Epithelial cell of esophagus (primary cell): ENCODE measurements at regions not wholly inside any gene's neighbourhood (a gene's known extent, or its start where the extent isn't known, plus 50 kb on each side); places are given as distances from the start of the nearest gene placed in this dataset.
"Not testable (repeated sequence)": the region's sequence is repeated elsewhere in the genome, so short reads cannot be mapped to it uniquely, and the experiment has no call there.

ENCODE experiments used
- DNase-seq: peaks from one replicate; pipeline ENCODE4 v3.0.0; 2010; ENCODE audit warnings: low read depth
- H3K4me3 ChIP-seq: 2 replicates; pipeline ENCODE4 v1.5.1; 2011; ENCODE audit warnings: mild to moderate bottlenecking, low read length, control low read depth
- TF ChIP-seq, protein P1 (sequence below): IDR thresholded peaks from 2 replicates; pipeline ENCODE4 v1.5.1; 2011; ENCODE audit warnings: low read depth, mild to moderate bottlenecking, low read length, control low read depth, inconsistent platforms; ENCODE audit not compliant: insufficient read depth; ENCODE audit errors: missing control alignments

GRCh38 chr7:69237541-69237940 lies 360.7 kb upstream of the AUTS2 start:
- H3K4me3 ChIP-seq, result no peak overlapping the region
- no peak for DNase-seq
- TF ChIP-seq, protein P1, sequence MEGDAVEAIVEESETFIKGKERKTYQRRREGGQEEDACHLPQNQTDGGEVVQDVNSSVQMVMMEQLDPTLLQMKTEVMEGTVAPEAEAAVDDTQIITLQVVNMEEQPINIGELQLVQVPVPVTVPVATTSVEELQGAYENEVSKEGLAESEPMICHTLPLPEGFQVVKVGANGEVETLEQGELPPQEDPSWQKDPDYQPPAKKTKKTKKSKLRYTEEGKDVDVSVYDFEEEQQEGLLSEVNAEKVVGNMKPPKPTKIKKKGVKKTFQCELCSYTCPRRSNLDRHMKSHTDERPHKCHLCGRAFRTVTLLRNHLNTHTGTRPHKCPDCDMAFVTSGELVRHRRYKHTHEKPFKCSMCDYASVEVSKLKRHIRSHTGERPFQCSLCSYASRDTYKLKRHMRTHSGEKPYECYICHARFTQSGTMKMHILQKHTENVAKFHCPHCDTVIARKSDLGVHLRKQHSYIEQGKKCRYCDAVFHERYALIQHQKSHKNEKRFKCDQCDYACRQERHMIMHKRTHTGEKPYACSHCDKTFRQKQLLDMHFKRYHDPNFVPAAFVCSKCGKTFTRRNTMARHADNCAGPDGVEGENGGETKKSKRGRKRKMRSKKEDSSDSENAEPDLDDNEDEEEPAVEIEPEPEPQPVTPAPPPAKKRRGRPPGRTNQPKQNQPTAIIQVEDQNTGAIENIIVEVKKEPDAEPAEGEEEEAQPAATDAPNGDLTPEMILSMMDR, result no peak

- no peak for DNase-seq
- TF ChIP-seq, protein P1, result no peak
- H3K4me3 ChIP-seq, result no peak overlapping the region
Observed at GRCh38 chr7:69243016-69243415, 355.3 kb upstream of the AUTS2 start.

DNA sequence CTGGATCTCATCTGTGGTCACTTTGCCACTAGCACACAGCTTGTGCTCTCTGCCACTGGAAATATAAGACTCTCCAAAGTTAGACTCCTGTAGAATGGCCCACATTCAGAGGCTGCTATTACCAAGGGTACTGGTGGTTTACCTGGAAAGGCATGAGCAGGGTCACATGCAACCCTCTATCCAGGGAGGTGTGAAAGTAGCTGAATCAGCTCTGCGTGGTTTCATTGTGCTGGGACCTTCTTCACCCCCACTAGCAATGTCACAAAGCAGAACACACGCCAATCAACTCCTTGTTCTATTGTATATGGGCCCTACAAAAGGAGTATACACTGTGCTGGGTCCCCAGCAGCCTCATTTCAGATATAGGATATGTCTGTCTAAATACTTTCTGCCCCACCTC lies 353.6 kb upstream of the AUTS2 start:
- no peak overlapping the region for H3K4me3 ChIP-seq
- DNase-seq, result no peak
- TF ChIP-seq, protein P1, result no peak

DNA sequence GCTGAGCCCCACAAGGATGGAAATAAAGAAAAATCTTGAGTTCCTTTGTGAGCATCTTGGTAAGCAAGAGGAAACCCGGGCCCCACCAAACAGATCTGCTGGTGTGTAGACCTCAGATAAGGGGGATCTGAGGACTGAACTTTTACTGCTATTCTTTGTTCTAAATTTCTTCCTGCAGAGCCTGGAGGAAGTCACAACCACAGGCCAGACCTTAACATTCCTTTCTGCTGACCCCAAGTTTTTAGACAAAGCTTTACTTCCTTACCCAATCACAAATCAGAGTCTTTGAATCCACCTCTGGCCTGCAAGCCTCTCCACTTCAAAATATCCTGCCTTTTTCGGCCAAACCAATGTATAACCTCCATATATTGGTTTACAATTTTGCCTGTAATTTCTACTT lies 352.6 kb upstream of the AUTS2 start:
- TF ChIP-seq, protein P1, result no peak
- H3K4me3 ChIP-seq, result no peak overlapping the region
- DNase-seq, result no peak

DNA sequence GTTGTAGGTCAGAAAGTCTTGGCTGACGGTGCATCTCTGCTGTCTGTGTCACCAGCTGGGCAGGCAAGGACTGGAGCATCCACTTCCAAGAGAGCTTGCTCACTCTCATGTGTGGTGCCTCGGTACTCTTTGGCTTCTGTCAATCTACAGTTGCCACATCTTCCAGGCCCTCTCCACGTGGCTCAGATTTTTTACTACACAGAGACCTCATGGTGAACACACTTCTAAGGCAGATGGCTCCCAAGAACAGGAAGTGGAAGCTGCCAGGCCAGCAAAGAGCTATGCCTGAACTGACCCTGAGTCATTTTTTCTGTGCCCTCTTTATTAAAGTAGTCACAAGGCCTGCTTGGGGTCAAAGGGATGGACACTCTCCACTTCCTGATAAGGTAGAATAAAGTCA lies 351.5 kb upstream of the AUTS2 start:
- no peak for DNase-seq
- TF ChIP-seq, protein P1, result no peak
- H3K4me3 ChIP-seq, result no peak overlapping the region

DNA sequence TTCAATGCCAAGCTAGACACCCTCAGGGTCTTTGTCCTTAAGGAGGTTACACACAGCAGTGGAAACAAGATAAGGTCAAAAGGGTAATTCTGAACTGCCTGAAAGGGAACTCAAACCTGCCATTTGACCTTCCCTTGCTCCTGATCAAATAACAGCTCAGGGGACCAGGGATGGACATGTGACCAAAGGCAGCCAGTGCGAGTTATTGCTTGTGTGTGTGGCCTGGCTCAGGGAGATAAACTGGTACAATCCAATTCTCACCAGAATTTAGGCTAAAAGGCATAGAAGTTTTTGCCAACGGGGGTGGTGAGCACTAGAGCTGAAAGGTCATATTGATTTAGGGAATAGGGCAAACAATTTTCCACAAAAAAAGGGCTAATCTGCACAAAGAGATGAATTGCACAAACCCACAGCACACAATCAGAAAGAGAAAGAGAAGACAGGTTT lies 349.9 kb upstream of the AUTS2 start:
- DNase-seq, H3K4me3 ChIP-seq: not testable (repeated sequence)

DNA sequence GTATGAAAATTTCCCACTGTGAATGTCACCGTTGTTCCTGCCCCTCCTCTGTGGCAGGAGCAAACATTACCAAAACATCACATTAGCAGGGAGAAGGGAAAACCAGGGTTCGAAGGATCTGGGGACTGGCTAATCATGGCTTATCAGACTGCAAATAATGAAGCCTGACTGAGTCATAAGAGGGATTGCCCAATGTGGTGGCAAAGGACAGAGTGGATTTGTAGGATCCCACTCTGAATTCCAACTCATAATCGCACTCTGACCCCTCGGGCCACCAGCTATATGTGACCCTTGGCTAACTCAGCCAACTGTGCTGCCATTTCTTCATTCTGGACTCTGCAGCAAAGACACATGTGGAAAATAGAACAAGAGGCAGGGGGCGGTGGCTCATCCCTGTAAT lies 347.3 kb upstream of the AUTS2 start:
- no peak overlapping the region for H3K4me3 ChIP-seq
- DNase-seq, result no peak
- TF ChIP-seq, protein P1, result no peak

- no peak for DNase-seq
- TF ChIP-seq, protein P1, result no peak
- H3K4me3 ChIP-seq, result no peak overlapping the region
Observed at GRCh38 chr7:69254643-69255042, 343.6 kb upstream of the AUTS2 start.
